PC-3 (cell line): ENCODE measurements at regions not wholly inside any gene's neighbourhood (a gene's known extent, or its start where the extent isn't known, plus 50 kb on each side); places are given as distances from the start of the nearest gene placed in this dataset.

ENCODE experiments used
- ATAC-seq: fragments of 200-7000 bp; cut with Tn5 transposase; 2 replicates; pipeline ENCODE4 v1.9.1; 2020; ENCODE audit warnings: mild to moderate bottlenecking, moderate library complexity
- BruUV-seq: library from RNA; stranded (reverse); fragments of 400-500 nt; replicated peaks from 2 replicates; lab custom pipeline; 2021; lab: Mats Ljungman, UMichigan
- CTCF ChIA-PET: fragments of 300-600 bp; sonication (Branson Sonifier 250); formaldehyde crosslinking; loops from one replicate; lab custom pipeline; 2022; ENCODE audit warnings: antibody characterized with exemption; lab: Charles Lee
- POLR2A ChIA-PET: fragments of 300-600 bp; sonication (Branson Sonifier 250); formaldehyde crosslinking; loops from one replicate; lab custom pipeline; 2022; ENCODE audit warnings: antibody characterized with exemption; ENCODE audit not compliant: unreplicated experiment; lab: Charles Lee
- DNase-seq: peaks from one replicate; pipeline ENCODE4 v3.0.0-alpha.2; 2015
- H2AFZ ChIP-seq: fragments of 300-600 bp; sonication (generic); 2 replicates; pipeline ENCODE4 v1.6.0; 2016; ENCODE audit warnings: antibody characterized with exemption, low read length
- H3F3A ChIP-seq: fragments of 300-600 bp; sonication (generic); one replicate; pipeline ENCODE4 v1.6.0; 2017; ENCODE audit warnings: antibody characterized with exemption, low read length, control low read depth, mild to moderate bottlenecking; ENCODE audit not compliant: unreplicated experiment
- H3K27ac ChIP-seq: fragments of 300-600 bp; sonication (generic); 2 replicates; pipeline ENCODE4 v1.5.1; 2016; ENCODE audit warnings: mild to moderate bottlenecking, low read length
- H3K27me3 ChIP-seq: fragments of 300-600 bp; sonication (generic); 2 replicates; pipeline ENCODE4 v1.6.1; 2016; ENCODE audit warnings: low read length, mixed read lengths
- H3K36me3 ChIP-seq: fragments of 300-600 bp; sonication (generic); 2 replicates; pipeline ENCODE4 v1.6.1; 2016; ENCODE audit warnings: low read depth, mixed run types, low read length, mixed read lengths
- H3K4me1 ChIP-seq: fragments of 300-600 bp; sonication (generic); 2 replicates; pipeline ENCODE4 v1.5.1; 2016; ENCODE audit warnings: low read length; ENCODE audit not compliant: insufficient read depth
- H3K4me2 ChIP-seq: fragments of 300-600 bp; sonication (generic); 2 replicates; pipeline ENCODE4 v1.6.0; 2016; ENCODE audit warnings: low read length
- H3K4me3 ChIP-seq: fragments of 300-600 bp; sonication (generic); 2 replicates; pipeline ENCODE4 v1.5.1; 2016; ENCODE audit warnings: mild to moderate bottlenecking, low read length, mixed read lengths
- H3K79me2 ChIP-seq: fragments of 300-600 bp; sonication (generic); 2 replicates; pipeline ENCODE4 v1.6.1; 2017; ENCODE audit warnings: low read length, mixed read lengths
- H3K9ac ChIP-seq: fragments of 300-600 bp; sonication (generic); 2 replicates; pipeline ENCODE4 v1.6.0; 2016; ENCODE audit warnings: mild to moderate bottlenecking, low read length
- H3K9me2 ChIP-seq: fragments of 300-600 bp; sonication (generic); replicated peaks from 2 replicates; pipeline ENCODE4 v1.6.1; 2016; ENCODE audit warnings: mixed run types, low read length, mixed read lengths
- H3K9me3 ChIP-seq: fragments of 300-600 bp; sonication (generic); 2 replicates; pipeline ENCODE4 v1.6.1; 2016; ENCODE audit warnings: low read length, mixed read lengths
- H4K20me1 ChIP-seq: fragments of 300-600 bp; sonication (generic); 2 replicates; pipeline ENCODE4 v1.6.1; 2016; ENCODE audit warnings: low read length, mixed read lengths
- CTCF ChIP-seq: fragments of 300-600 bp; sonication (generic); conservative IDR thresholded peaks from 2 replicates; pipeline ENCODE4 v1.5.1; 2017; ENCODE audit warnings: antibody characterized with exemption, low read depth, mild to moderate bottlenecking, low read length
- EZH2 ChIP-seq: fragments of 300-600 bp; sonication (generic); IDR thresholded peaks from one replicate; pipeline ENCODE4 v1.6.1; 2017; ENCODE audit warnings: antibody characterized with exemption, mild to moderate bottlenecking, low read length; ENCODE audit not compliant: unreplicated experiment
- EZH2phosphoT487 ChIP-seq: fragments of 300-600 bp; sonication (generic); IDR thresholded peaks from 2 replicates; pipeline ENCODE4 v1.6.1; 2018; ENCODE audit warnings: mild to moderate bottlenecking, antibody characterized with exemption, low read length, borderline replicate concordance
- intact Hi-C: fragments of 100-400 bp; cut with micrococcal nuclease; formaldehyde crosslinking; loops from 2 replicates; pipeline ENCODE4 v1.9.0; 2023

GRCh38 chr9:78146241-78146640 lies 89.6 kb upstream of the CEP78 start:
- TF ChIP-seq EZH2 (no peak), EZH2phosphoT487 (no peak), CTCF (no peak)
- no peaks in the 10 kb centered on the region for H4K20me1 ChIP-seq

GRCh38 chr9:78144663-78145377 lies 91.1 kb upstream of the CEP78 start:
- no peaks in the 10 kb centered on the region for H4K20me1 ChIP-seq
- no peak overlapping the region for H3K27ac ChIP-seq
- no TSS peak for BruUV-seq
- H3K9me2 ChIP-seq, result no peaks in the 10 kb centered on the region
- CTCF ChIA-PET, result no interaction called here
- no peaks in the 10 kb centered on the region for H3K79me2 ChIP-seq
- no peak overlapping the region for H3K4me3 ChIP-seq
- H2AFZ ChIP-seq, result no peak overlapping the region
- ATAC-seq (no peak), DNase-seq (no peak)
- POLR2A ChIA-PET, result no interaction called here
- H3K9me3 ChIP-seq, result no peaks in the 10 kb centered on the region
- no peaks in the 10 kb centered on the region for H3K36me3 ChIP-seq
- no peak overlapping the region for H3K9ac ChIP-seq
- intact Hi-C loops, result no loop called here
- H3K27me3 ChIP-seq, result no peaks in the 10 kb centered on the region
- no peak overlapping the region for H3K4me2 ChIP-seq
- H3K4me1 ChIP-seq, result no peaks in the 10 kb centered on the region
- no peaks in the 10 kb centered on the region for H3F3A ChIP-seq
- TF ChIP-seq EZH2phosphoT487, result no peak
- no peak for TF ChIP-seq EZH2
- no peak for TF ChIP-seq CTCF

More at GRCh38 chr9:78146241-78146640, 89.6 kb upstream of the CEP78 start:
- Histone ChIP-seq H3K79me2 (no peaks in the 10 kb centered on the region), H3K9me2 (no peaks in the 10 kb centered on the region), H3F3A (no peaks in the 10 kb centered on the region), H3K4me2 (no peak overlapping the region), H3K4me3 (no peak overlapping the region), H3K4me1 (no peaks in the 10 kb centered on the region), H3K36me3 (no peaks in the 10 kb centered on the region), H3K9ac (no peak overlapping the region), H3K9me3 (no peaks in the 10 kb centered on the region), H3K27ac (no peak overlapping the region), H3K27me3 (no peaks in the 10 kb centered on the region), H2AFZ (no peak overlapping the region)
- intact Hi-C loops, result no loop called here
- ChIA-PET POLR2A (no interaction called here), CTCF (no interaction called here)
- DNase-seq, result no peak
- BruUV-seq, result no TSS peak
- no peak for ATAC-seq

GRCh38 chr9:78144008-78144381 lies 91.9 kb upstream of the CEP78 start:
- no peaks in the 10 kb centered on the region for H3K9me2 ChIP-seq
- no peaks in the 10 kb centered on the region for H3K4me1 ChIP-seq
- TF ChIP-seq EZH2phosphoT487 (no peak), CTCF (no peak), EZH2 (no peak)
- no peaks in the 10 kb centered on the region for H4K20me1 ChIP-seq
- intact Hi-C loops, result no loop called here
- H3K36me3 ChIP-seq, result no peaks in the 10 kb centered on the region
- DNase-seq (no peak), ATAC-seq (no peak)
- ChIA-PET CTCF (no interaction called here), POLR2A (no interaction called here)
- H3K4me2 ChIP-seq, result no peak overlapping the region
- no peak overlapping the region for H3K9ac ChIP-seq
- H3F3A ChIP-seq, result no peaks in the 10 kb centered on the region
- no TSS peak for BruUV-seq
- no peaks in the 10 kb centered on the region for H3K27me3 ChIP-seq
- no peaks in the 10 kb centered on the region for H3K79me2 ChIP-seq
- H2AFZ ChIP-seq, result no peak overlapping the region
- H3K27ac ChIP-seq, result no peak overlapping the region
- H3K4me3 ChIP-seq, result no peak overlapping the region
- no peaks in the 10 kb centered on the region for H3K9me3 ChIP-seq
